Activated T-helper 17 cell treated with anti-CD3 and anti-CD28 coated beads, Interleukin-2, amount 50 U/mL, for 72 hours (primary cell): ENCODE measurements at regions not wholly inside any gene's neighbourhood (a gene's known extent, or its start where the extent isn't known, plus 50 kb on each side); places are given as distances from the start of the nearest gene placed in this dataset.

Source experiments
- ATAC-seq: fragments of 150-1000 bp; cut with Tn5 transposase; replicated peaks from 2 replicates; pipeline ENCODE4 v1.10.0; 2021; ENCODE audit warnings: mild to moderate bottlenecking, moderate library complexity
- H3K27ac Mint-ChIP-seq: one replicate; pipeline ENCODE4 v1.8.0; 2022; ENCODE audit warnings: mixed read lengths
- H3K27me3 Mint-ChIP-seq: one replicate; pipeline ENCODE4 v1.8.0; 2022; ENCODE audit warnings: mixed read lengths
- H3K36me3 Mint-ChIP-seq: one replicate; pipeline ENCODE4 v1.8.0; 2022; ENCODE audit warnings: low read depth, mild to moderate bottlenecking, mixed read lengths
- H3K4me1 Mint-ChIP-seq: one replicate; pipeline ENCODE4 v1.8.0; 2022; ENCODE audit warnings: mixed read lengths
- H3K4me3 Mint-ChIP-seq: one replicate; pipeline ENCODE4 v1.8.0; 2022; ENCODE audit warnings: mild to moderate bottlenecking, mixed read lengths
- H3K9me3 Mint-ChIP-seq: one replicate; pipeline ENCODE4 v1.8.0; 2022; ENCODE audit warnings: mixed read lengths

DNA sequence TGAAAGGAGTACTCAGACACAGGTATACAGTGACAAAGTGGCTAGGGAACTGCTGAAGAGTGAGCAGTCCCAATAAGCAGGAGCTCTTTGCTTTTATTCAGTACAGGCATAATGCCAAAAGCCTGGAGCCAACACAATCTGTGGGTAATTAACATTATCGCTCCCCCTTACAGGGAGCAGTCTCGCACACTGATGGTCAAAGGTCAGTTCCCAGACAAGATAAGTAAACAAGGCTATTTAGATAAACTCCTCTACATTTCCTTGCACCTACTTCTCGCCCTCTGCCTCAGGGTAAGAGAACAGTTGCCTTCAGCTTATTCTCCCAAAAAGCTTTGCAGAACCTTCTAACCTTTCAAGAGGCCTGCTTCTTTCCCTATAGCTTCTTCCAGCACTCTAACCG is 73.9 kb upstream of the TAF9B start:
- H3K4me1 Mint-ChIP-seq, result no peaks in the 10 kb centered on the region
- ATAC-seq, result no peak

DNA sequence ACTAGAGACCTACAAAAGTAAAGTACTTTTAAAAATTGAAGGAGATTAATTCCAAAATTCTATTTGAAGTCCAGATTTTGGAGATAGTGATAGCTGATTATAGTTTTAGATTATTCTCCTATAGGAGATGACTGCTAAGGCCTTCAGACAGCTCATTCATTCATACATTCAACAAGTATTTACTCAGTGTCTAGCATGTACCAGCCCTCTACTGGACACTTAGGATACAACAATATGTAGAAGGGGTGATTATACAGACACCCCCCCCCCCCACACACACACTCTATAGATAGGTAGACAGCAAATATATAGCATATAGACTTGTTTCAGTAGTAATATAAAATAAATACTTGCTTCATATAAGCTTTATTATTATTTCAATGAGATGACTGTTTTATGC is 60.4 kb upstream of the TAF9B start:
- Mint-ChIP-seq H3K36me3 (no peaks in the 10 kb centered on the region), H3K9me3 (no peaks in the 10 kb centered on the region), H3K27ac (no peak overlapping the region), H3K4me3 (no peak overlapping the region), H3K27me3 (no peaks in the 10 kb centered on the region), H3K4me1 (no peaks in the 10 kb centered on the region)
- peak; percentile 55 for ATAC-seq

More for the DNA sequence above, 73.9 kb upstream of the TAF9B start:
- H3K36me3 Mint-ChIP-seq, result no peaks in the 10 kb centered on the region
- no peak overlapping the region for H3K4me3 Mint-ChIP-seq
- H3K27ac Mint-ChIP-seq, result no peak overlapping the region
- H3K9me3 Mint-ChIP-seq, result no peaks in the 10 kb centered on the region
- H3K27me3 Mint-ChIP-seq, result no peaks in the 10 kb centered on the region
